ENCODE measurements at regions not wholly inside any gene's neighbourhood (a gene's known extent, or its start where the extent isn't known, plus 50 kb on each side); places are given as distances from the start of the nearest gene placed in this dataset.
A peak's percentile ranks its signal among the peaks of the same experiment; 100 is the strongest.

DNA sequence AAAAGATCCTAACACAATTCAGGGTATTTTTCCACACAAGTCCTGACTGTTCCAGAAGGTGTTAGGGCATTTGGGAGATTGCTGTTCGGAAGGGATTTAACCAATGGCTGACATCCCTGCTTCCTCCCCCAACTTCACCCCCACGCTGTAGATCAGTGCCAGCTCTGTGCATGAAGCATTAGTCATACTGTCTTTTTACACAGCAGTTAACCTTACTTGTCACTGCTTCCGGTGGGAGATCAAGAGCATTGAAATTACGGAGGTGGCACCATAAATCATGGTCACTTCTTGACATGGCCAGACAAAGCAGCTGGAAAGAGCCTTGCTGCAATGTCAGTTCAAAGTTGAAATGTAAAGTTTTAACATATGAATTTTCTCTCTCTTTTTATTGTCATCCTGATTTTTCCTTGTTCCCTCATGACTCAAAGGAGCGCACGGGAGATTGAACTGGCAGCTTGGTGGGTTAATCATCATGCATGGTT lies 70.2 kb downstream of the HRH4 start:
- DNase-seq = no peak

GRCh38 chr18:24534271-24534670 lies 73.8 kb downstream of the HRH4 start:
- no peak for DNase-seq

DNA sequence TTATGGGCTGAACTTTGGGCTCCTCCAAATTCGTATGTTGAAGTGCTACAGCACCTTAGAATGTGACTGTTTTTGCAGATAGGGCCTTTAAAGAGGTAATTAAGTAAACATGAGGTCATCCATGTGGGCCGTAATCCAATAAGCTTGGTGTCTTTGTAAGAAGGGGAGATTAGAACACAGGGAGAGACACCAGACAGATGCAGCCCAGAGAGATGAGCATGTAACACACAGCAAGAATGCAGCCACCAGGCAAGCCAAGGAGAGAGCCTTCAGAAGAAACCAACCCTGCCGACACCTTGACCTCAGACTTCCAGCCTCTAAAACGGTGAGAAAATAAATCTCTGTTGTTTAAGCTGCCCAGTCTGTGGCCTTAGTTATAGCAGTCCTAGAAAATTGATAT lies 74.3 kb downstream of the HRH4 start:
- no peak for DNase-seq

GRCh38 chr18:24535527-24536295 lies 75.3 kb downstream of the HRH4 start:
- no peak for DNase-seq

- no peak for DNase-seq
Observed at GRCh38 chr18:24536326-24536725, 75.9 kb downstream of the HRH4 start.

DNA sequence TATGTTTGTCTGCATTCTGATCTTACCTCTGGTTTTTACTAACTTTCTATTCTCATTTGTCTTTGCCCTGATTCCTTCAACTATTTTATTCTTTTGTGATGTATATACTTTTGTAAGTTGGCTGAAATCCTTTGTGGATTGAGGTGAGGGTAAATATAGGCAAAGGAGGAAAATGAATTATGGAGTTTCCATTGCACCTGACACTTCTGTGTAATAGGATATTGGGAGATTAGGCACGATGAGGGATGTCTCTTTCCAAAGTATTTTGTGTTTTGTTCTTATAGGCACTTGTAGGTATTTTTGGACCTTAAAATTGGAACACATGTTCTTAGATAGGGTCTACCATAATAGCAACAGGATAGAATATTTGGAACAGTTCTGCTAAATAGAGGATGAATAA lies 76.4 kb downstream of the HRH4 start:
- no peak for DNase-seq

- DNase-seq = no peak
Observed at GRCh38 chr18:24538414-24539264, 78.2 kb downstream of the HRH4 start.

- no peak for DNase-seq
Observed at GRCh38 chr18:24539866-24540617, 79.6 kb downstream of the HRH4 start.

- DNase-seq = no peak
Observed at GRCh38 chr18:24540896-24541295, 80.5 kb downstream of the HRH4 start.

GRCh38 chr18:24543086-24543794 lies 82.8 kb downstream of the HRH4 start:
- no peak for DNase-seq

GRCh38 chr18:24543795-24544498 lies 83.5 kb downstream of the HRH4 start:
- peak; percentile 13 for DNase-seq

- DNase-seq = no peak
Observed at GRCh38 chr18:24544949-24545348, 84.5 kb downstream of the HRH4 start.

DNA sequence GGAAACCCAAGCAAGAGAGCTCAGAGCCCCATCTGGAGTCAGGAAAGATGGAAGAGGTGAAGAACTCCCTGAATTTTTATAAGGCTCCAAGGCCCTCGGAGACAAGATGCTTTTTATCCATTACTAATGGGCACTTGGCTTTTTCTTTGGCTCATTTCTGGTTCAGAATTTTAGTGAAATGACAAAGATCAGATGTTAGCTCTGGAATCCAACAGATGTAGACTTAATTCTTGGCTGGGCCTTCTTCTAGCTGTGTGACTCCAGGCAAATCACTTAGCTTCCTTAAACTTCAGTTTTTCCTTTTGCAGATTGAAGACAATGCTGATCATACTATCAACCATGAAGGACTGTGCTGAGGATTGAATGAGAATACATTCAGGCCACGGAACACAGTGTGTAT lies 85.2 kb downstream of the HRH4 start:
- DNase-seq = no peak

DNA sequence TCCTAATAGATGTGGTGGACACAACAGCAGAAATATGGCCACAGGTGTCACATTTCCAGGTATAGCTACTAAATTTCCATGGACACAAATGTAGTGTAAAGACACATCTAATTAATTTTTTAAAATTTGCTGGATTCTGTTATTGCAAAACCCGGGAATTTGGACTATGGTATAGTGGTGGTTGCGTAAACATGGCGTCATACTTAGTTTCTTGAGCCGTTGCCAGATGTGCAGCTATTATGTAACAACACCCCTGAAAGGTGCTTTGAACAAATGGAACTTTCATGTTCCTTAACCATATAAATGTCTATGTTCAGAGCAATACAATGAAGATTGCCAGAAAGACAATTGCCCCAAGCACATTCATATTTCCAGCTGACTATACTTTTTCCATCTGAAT lies 85.9 kb downstream of the HRH4 start:
- no peak for DNase-seq

GRCh38 chr18:24548583-24548982 lies 88.1 kb downstream of the HRH4 start:
- no peak for DNase-seq

- DNase-seq = no peak
Observed at GRCh38 chr18:24552218-24552617, 91.8 kb downstream of the HRH4 start.

DNA sequence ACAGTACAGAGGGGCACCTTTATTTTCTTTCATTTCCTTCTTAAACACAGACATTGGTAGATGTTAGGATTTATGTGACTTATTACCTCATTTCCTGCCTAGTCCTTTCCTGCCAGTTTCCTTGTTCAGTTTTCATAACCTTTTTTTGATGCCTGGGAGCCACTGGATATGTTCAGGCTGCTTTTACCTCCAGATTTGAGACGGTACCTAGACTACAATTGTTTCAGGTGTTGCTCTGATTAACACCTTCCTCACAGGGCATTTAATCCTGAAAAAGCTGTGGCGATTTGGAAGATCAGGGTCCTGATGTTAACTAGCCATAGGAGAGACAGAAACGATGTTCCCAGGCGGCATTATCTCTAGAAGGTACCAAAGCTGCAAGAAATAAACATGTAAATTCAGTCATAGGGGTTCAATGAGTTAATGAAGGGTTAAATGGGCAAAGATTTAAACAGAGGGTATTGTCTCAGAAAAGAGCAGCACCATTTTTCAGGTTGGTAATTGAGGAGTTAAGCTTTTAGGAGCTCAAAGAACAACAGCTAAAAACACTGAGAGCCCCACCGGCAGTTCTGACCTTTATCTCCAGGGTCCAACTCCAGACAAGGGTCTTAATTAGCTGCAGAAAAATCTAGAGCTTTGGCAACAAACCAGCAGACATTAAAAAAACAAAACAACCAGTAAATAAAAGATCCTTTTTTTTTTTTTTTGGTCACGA lies 93.3 kb downstream of the HRH4 start:
- no peak for DNase-seq

DNA sequence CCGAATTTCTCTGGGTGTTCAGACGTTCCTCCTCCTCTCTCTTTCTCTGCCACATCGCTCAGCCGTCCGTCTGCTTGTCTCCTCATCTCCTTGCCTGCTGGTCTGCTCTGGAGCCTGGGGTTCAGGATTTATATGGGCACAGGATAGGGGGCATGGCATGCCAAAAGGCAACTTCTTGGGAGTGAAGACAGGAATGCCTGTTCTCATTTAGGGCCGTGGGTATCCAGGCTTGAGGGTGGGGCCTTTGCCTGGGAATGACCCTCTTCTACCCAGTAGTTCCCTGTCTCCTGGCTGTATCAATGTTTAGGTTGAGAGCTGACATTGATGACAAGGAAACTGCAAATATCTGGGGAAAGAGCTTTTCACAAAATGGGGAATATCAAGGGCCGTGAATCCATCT lies 98.0 kb downstream of the HRH4 start:
- no peak for DNase-seq

DNA sequence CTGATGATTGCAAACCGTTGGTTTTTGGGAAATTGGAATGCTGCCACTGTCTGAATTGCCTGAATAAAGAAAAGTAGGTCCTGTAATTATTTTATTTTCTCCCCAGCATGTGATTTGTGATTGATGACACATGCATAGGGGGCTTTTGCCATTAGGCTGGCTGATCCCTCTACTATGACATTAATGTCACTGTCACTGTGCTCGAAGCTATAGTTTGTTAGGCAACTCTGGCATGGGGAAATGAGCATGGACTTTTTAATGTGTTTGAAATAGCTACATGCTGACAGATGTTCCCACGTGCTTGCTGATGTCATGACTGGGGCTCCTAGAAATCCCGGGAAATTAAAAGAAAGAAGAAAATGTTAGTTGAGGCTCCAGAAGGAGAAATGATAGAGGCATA lies 99.1 kb downstream of the HRH4 start:
- no peak for DNase-seq

GRCh38 chr18:24560511-24560981 lies 100.1 kb downstream of the HRH4 start:
- no peak for DNase-seq
